ENCODE measurements at regions not wholly inside any gene's neighbourhood (a gene's known extent, or its start where the extent isn't known, plus 50 kb on each side); places are given as distances from the start of the nearest gene placed in this dataset.

GRCh38 chr1:79974659-79975058 is 968.1 kb upstream of the ADGRL4 start:
- no peak overlapping the region for H3K27ac Mint-ChIP-seq
- intact Hi-C loops (cut with micrococcal nuclease) = no loop called here

GRCh38 chr1:79969886-79970285 is 963.4 kb upstream of the ADGRL4 start:
- no peaks in the 10 kb centered on the region for H3K27me3 Mint-ChIP-seq (ENCODE audit: low read depth in 3 of 3)
- intact Hi-C loops (cut with micrococcal nuclease) = no loop called here
- H3K9me3 ChIP-seq (replicated peaks in 1 of 2; ENCODE audit: control insufficient read depth in 1 of 2, insufficient read depth in 1 of 2, low read length in 2 of 2) = peaks cover 3 to 7% of the 10 kb centered on the region in 2 donors
- H3K27ac Mint-ChIP-seq = no peak overlapping the region
- WGBS (ENCODE audit: insufficient coverage) = no CpG with 5 or more reads among the region's 2 CpGs
- no peak overlapping the region for H3K9ac ChIP-seq (ENCODE audit: insufficient read depth, low read length, poor library complexity, severe bottlenecking)
- no peak overlapping the region for H2AFZ ChIP-seq (ENCODE audit: insufficient read depth, low read depth, low read length, poor library complexity, severe bottlenecking)
- no peak overlapping the region for H3K4me3 ChIP-seq (replicated peaks in 1 of 3; ENCODE audit: low read depth in 2 of 3, low read length in 3 of 3)
- no peak for DNase-seq
- no peaks in the 10 kb centered on the region for H3K36me3 ChIP-seq (replicated peaks in 1 of 2; ENCODE audit: control insufficient read depth in 1 of 2, insufficient read depth in 2 of 2, low read length in 2 of 2)
- no peaks in the 10 kb centered on the region for H3K4me1 ChIP-seq (ENCODE audit: control insufficient read depth in 1 of 2, insufficient read depth in 2 of 2, low read length in 2 of 2)
- peaks cover 0 to 5% (median 4%) of the 10 kb centered on the region in 7 donors for H3K9me3 Mint-ChIP-seq
- H3K4me2 ChIP-seq (replicated peaks; ENCODE audit: extremely low read depth, low read length, poor library complexity, severe bottlenecking) = no peak overlapping the region
- H3K4me1 Mint-ChIP-seq = no peaks in the 10 kb centered on the region
- no peaks in the 10 kb centered on the region for H3K36me3 Mint-ChIP-seq
- no peak overlapping the region for H3K27ac ChIP-seq (ENCODE audit: low read depth in 1 of 2, low read length in 2 of 2)
- H4K20me1 ChIP-seq (ENCODE audit: insufficient read depth, low read length) = no peaks in the 10 kb centered on the region
- no peaks in the 10 kb centered on the region for H3K79me2 ChIP-seq (ENCODE audit: insufficient read depth, low read length)
- H3K4me3 Mint-ChIP-seq = no peak overlapping the region
- no peak for TF ChIP-seq CTCF (IDR thresholded peaks at IDR 0.05)
- no peaks in the 10 kb centered on the region for H3K27me3 ChIP-seq (ENCODE audit: control insufficient read depth in 2 of 2, insufficient read depth in 2 of 2, low read length in 2 of 2)

More at GRCh38 chr1:79974659-79975058, 968.1 kb upstream of the ADGRL4 start:
- Mint-ChIP-seq H3K9me3 (peaks cover 0 to 10% (median 2%) of the 10 kb centered on the region in 7 donors), H3K27me3 (ENCODE audit: low read depth in 3 of 3) (peaks cover 0 to 2% (median 0%) of the 10 kb centered on the region in 3 donors), H3K4me1 (no peaks in the 10 kb centered on the region), H3K36me3 (no peaks in the 10 kb centered on the region), H3K4me3 (no peak overlapping the region)
- TF ChIP-seq CTCF (IDR thresholded peaks at IDR 0.05) = no peak
- no peaks in the 10 kb centered on the region for H3K27me3 ChIP-seq (ENCODE audit: control insufficient read depth in 2 of 2, insufficient read depth in 2 of 2, low read length in 2 of 2)
- no peak overlapping the region for H3K4me3 ChIP-seq (replicated peaks in 1 of 3; ENCODE audit: low read depth in 2 of 3, low read length in 3 of 3)
- no peaks in the 10 kb centered on the region for H3K36me3 ChIP-seq (replicated peaks in 1 of 2; ENCODE audit: control insufficient read depth in 1 of 2, insufficient read depth in 2 of 2, low read length in 2 of 2)
- no peaks in the 10 kb centered on the region for H3K79me2 ChIP-seq (ENCODE audit: insufficient read depth, low read length)
- H2AFZ ChIP-seq (ENCODE audit: insufficient read depth, low read depth, low read length, poor library complexity, severe bottlenecking) = no peak overlapping the region
- peaks cover 0 to 4% of the 10 kb centered on the region in 2 donors for H3K9me3 ChIP-seq (replicated peaks in 1 of 2; ENCODE audit: control insufficient read depth in 1 of 2, insufficient read depth in 1 of 2, low read length in 2 of 2)
- H3K4me1 ChIP-seq (ENCODE audit: control insufficient read depth in 1 of 2, insufficient read depth in 2 of 2, low read length in 2 of 2) = no peaks in the 10 kb centered on the region
- H3K4me2 ChIP-seq (replicated peaks; ENCODE audit: extremely low read depth, low read length, poor library complexity, severe bottlenecking) = no peak overlapping the region
- no peak overlapping the region for H3K27ac ChIP-seq (ENCODE audit: low read depth in 1 of 2, low read length in 2 of 2)
- no peaks in the 10 kb centered on the region for H4K20me1 ChIP-seq (ENCODE audit: insufficient read depth, low read length)
- DNase-seq = no peak
- 100% methylated on average over 2 of the region's 7 CpGs for WGBS (ENCODE audit: insufficient coverage)
- no peak overlapping the region for H3K9ac ChIP-seq (ENCODE audit: insufficient read depth, low read length, poor library complexity, severe bottlenecking)
